ENCODE measurements at regions not wholly inside any gene's neighbourhood (a gene's known extent, or its start where the extent isn't known, plus 50 kb on each side); places are given as distances from the start of the nearest gene placed in this dataset.

DNA sequence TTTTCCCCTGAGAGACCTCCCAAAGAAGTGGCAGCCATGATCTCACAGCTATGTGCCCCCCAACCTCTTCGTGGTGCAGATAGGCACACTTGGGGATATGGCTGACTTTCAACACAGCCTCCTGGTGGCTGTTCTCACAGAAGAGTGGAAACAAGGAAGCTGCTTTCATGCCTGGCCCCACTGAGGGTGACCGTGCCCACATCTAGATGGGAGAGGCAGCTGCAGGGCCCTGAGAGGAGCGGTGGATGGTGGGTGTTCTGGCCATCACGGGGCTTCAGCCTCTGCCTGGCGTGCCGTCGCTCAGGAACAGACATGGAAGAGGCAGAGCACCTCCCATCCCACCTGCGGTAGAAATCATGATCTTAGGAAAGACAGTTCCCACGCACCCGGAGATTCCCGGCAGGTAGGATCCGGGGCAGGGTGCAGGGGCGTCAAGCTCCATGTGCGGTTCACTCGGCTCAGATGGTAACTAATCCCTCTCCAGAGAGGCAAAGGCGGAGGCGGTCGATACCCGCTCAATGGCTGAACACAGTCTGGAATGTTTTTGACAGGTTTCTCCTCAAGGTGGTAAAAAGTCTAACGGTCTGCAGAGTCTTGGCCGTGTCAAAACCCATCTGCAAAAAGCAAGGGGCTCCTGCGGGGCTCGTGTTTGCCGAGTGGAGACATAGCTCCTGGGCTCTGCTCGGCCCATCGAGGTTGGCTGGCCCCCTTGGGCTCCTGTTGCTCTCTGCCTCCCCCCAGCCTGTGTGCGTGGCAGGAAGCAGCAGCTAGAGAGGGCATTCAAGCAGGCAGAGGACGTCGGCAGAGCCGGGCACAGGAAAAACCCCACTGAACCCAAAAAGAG is 225.2 kb upstream of the RTL1 start:
- TF ChIP-seq, protein P1, sequence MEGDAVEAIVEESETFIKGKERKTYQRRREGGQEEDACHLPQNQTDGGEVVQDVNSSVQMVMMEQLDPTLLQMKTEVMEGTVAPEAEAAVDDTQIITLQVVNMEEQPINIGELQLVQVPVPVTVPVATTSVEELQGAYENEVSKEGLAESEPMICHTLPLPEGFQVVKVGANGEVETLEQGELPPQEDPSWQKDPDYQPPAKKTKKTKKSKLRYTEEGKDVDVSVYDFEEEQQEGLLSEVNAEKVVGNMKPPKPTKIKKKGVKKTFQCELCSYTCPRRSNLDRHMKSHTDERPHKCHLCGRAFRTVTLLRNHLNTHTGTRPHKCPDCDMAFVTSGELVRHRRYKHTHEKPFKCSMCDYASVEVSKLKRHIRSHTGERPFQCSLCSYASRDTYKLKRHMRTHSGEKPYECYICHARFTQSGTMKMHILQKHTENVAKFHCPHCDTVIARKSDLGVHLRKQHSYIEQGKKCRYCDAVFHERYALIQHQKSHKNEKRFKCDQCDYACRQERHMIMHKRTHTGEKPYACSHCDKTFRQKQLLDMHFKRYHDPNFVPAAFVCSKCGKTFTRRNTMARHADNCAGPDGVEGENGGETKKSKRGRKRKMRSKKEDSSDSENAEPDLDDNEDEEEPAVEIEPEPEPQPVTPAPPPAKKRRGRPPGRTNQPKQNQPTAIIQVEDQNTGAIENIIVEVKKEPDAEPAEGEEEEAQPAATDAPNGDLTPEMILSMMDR (conservative IDR thresholded peaks at IDR 0.05; ENCODE audit: low read length) = no peak
- no peak for TF ChIP-seq EZH2phosphoT487 (IDR thresholded peaks at IDR 0.05; ENCODE audit: borderline replicate concordance, low read depth, low read length)

Measured in OCI-LY7 (cell line).